ENCODE measurements at regions not wholly inside any gene's neighbourhood (a gene's known extent, or its start where the extent isn't known, plus 50 kb on each side); places are given as distances from the start of the nearest gene placed in this dataset.

- TF ChIP-seq CTCF (conservative IDR thresholded peaks at IDR 0.05; ENCODE audit: low read depth, low read length): no peak
- no peak overlapping the region for H3K4me3 ChIP-seq (ENCODE audit: low read depth, low read length)
- DNase-seq (ENCODE audit: low read depth): no peak
Measured at GRCh38 chr1:228804173-228804572, 68.9 kb downstream of the RHOU start.

- DNase-seq (ENCODE audit: low read depth): no peak
Measured at GRCh38 chr1:228804640-228805413, 69.5 kb downstream of the RHOU start.

GRCh38 chr1:228807904-228808605, 72.8 kb downstream of the RHOU start:
- TF ChIP-seq CTCF (conservative IDR thresholded peaks at IDR 0.05; ENCODE audit: low read depth, low read length): no peak

More at GRCh38 chr1:228804640-228805413, 69.5 kb downstream of the RHOU start:
- TF ChIP-seq CTCF (conservative IDR thresholded peaks at IDR 0.05; ENCODE audit: low read depth, low read length): no peak
- no peak overlapping the region for H3K4me3 ChIP-seq (ENCODE audit: low read depth, low read length)

GRCh38 chr1:228809621-228810394, 74.5 kb downstream of the RHOU start:
- no peak overlapping the region for H3K4me3 ChIP-seq (ENCODE audit: low read depth, low read length)
- peak; percentile 51 for DNase-seq (ENCODE audit: low read depth)
- TF ChIP-seq CTCF (conservative IDR thresholded peaks at IDR 0.05; ENCODE audit: low read depth, low read length): no peak

More at GRCh38 chr1:228807904-228808605, 72.8 kb downstream of the RHOU start:
- no peak for DNase-seq (ENCODE audit: low read depth)
- H3K4me3 ChIP-seq (ENCODE audit: low read depth, low read length): no peak overlapping the region

DNA sequence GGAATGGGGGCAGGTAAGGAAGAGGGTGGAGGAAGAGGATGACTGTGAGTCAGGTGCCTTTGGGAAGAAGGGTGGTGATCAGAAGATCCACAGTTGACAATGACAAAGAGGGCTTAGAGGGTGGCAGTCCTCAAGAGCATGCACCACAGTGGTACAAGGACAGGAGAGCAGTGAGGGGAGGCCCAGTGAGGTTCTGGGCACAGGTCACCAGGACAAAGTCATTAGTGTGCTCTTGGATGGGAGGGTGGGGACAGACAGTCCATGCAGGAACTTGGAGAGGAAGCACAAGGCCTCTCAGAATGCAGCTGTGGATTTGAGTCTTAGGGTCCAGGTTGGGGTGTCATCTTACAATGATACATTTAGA, 75.1 kb downstream of the RHOU start:
- no peak overlapping the region for H3K4me3 ChIP-seq (ENCODE audit: low read depth, low read length)
- DNase-seq (ENCODE audit: low read depth): no peak
- TF ChIP-seq CTCF (conservative IDR thresholded peaks at IDR 0.05; ENCODE audit: low read depth, low read length): no peak

- H3K4me3 ChIP-seq (ENCODE audit: low read depth, low read length): no peak overlapping the region
- DNase-seq (ENCODE audit: low read depth): no peak
- no peak for TF ChIP-seq CTCF (conservative IDR thresholded peaks at IDR 0.05; ENCODE audit: low read depth, low read length)
Measured at GRCh38 chr1:228810878-228811711, 75.8 kb downstream of the RHOU start.
